HG03460 (cell line): ENCODE measurements at regions not wholly inside any gene's neighbourhood (a gene's known extent, or its start where the extent isn't known, plus 50 kb on each side); places are given as distances from the start of the nearest gene placed in this dataset.
A peak's percentile ranks its signal among the peaks of the same experiment; 100 is the strongest.

Experiments
- ATAC-seq: cut with Tn5 transposase; IDR thresholded peaks from one replicate; pipeline ENCODE4 v1.9.1; 2021; ENCODE audit not compliant: unreplicated experiment

DNA sequence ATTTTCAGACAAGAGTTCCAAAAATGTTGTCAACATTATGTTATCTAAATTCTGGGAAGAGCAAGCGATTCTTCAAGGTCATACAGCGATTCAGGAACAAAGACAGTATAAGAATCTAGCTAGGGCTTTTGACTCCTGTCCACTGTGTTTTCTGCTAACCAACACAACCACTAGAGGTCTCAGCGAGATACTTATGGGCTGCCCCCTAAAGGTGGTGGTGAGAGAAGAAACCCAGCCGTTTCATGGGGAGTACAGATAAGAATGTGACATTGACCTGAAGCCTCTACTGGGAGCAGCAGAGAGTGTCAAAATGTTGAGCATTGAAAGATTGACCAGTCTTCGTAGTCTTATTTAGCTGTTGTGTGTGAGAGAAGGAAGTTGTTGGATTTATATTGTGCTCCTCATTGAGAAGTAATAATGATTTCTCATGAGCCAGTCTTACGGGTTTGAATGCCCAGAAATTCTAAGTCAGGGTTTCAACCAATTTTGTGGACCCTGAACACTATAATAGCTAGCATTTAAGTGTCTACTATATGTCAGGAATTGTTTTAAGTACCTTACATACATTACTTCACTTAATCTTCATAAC, 168.3 kb downstream of the SPRY1 start:
- ATAC-seq = peak; percentile 100

DNA sequence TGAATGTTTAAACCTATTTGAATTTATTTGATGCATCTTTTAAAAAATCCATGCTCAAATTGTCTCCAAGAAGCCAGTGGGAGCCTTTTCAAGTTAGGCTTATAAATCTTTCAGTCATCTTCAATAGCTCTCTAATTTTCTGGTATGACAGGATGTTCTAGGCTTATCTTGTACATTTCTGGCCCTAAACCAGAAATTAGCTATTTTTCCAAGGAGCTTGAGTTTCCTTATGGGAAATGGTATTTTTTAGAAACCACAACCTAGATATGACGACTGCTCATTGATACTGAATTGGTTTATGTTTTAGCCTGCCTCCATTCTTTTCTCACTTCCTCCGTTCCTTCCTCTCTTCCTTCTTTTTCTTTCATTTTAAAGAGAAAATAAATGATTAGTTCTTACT, 172.3 kb downstream of the SPRY1 start:
- ATAC-seq = no peak

DNA sequence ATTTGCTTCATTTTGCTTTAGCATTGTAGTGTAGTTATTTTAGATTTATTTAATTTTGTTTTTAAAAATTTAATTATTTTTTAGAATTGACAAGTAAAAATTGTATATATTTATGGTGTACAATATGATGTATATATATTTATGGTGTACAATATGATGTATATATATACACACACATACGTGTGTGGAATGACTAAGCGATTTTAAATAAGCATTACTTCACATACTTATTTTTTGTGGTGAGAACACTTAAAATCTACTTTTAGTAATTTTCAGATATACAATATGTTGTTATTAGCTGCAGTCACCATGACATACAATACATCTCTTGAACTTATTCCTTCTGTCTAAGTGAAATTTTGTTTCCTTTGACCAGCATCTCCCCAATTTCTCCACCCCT, 172.9 kb downstream of the SPRY1 start:
- no peak for ATAC-seq

DNA sequence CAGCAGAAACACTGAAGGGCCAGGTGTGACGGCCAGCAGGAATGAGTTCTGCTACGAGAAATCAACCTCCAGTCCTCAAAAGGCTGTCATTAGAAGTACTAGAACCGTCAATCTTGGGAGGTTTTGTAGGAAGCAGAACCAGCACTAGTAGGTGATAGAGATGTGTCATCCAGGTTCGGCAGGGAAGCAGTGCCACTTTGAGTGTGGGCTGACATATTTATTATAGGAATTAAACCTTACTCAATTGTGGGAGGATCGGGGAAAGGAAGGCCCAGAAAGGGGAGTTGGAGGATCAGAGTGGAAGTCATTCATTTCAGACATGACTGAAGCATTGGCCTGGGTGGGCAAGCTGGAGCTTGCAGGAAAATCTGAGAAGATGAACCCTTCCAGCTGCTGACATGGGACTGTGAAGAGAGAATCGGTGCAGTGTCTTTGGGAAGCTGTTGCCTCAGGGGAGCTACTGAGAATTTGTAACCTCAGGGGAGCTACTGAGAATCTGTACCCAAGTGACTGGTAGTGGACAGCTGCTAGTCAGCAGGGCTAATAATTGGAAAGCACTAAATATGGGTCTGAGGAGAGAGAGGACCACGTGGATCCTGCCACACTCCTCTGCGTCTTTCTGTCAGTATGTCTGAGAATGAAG, 177.4 kb downstream of the SPRY1 start:
- no peak for ATAC-seq

DNA sequence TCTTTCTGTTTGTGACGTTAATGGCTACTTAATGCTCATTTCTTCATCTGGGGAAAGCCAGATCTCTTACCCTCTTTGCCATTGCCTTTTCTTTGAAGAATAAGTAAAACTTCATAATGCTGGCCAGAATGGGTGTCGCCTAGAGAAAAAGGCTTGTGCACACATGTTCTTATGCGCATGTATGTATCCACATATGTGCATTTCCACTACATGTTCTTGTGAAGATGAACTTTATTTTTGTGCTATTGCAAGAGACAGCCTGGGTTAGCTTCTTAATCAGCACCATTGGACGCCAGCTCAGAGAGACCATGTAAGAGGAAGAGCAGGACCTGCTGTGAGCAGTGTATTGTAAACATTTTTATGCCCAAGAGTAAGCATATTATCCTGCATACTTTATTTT, 178.7 kb downstream of the SPRY1 start:
- ATAC-seq = no peak

DNA sequence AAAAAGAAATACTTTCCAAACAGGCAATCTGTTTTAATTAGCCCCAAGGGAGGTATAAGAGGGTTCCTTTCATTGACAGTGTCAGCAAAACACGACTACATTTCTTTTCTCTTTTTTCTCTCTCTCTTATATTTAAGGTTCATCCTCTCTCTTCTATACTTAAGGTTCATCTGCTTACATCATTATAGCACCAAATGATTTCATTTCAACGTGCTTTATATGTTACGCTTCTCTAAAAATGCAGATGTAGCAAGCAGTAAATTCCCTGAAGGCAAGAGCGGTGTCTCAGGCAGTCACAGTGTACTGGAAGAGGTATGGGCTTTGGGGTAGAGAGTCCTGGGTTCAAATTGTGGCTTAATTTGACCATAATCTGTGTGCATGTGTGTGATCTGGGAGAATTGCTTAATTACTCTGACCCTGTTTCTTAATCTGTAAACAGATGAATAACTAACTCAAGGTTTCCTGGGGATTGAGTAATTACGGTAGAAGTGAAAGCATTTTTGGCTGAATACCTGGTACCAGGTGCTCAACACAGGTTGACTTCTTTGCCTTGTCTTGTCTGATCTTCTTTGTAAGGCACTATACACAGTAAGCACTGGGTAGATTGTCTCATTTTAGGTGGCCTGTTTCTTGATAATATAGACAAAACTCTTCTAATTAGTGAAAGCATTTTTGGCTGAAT, 180.8 kb downstream of the SPRY1 start:
- no peak for ATAC-seq

DNA sequence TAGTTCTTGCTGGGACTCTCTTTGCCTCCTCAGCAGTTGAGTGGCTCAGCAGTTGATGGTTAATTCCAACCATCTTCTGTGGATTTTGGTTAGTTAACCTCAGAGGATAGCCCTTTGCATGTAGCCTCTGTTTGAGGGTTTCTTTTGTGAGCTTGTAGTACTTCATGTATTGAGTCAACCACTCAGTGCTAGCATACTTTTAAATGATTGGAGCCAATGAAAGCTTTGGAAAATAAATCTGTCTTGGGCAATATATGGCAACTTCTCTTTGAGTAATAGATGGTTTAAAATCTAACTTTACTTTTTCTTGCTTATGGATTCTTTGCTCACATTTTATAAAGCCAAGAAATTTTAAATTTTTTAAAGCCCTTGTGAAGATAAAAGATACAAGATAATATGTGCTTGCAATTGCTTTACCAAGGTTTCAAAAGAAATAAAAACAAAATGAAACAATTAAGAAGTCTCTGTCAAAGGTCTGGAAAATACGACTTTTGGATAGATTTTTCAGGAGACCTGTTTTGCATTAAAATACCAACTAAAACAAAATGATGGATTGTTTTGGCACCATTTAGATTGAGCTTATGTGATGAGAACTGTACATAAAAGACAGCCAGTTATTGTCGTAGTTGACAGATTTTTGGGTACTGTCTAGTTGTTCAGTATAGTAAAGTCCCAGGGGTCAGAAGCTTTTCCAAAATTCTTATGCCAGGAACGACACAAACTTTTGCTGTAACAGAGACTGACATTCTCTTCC, 181.9 kb downstream of the SPRY1 start:
- ATAC-seq = no peak

DNA sequence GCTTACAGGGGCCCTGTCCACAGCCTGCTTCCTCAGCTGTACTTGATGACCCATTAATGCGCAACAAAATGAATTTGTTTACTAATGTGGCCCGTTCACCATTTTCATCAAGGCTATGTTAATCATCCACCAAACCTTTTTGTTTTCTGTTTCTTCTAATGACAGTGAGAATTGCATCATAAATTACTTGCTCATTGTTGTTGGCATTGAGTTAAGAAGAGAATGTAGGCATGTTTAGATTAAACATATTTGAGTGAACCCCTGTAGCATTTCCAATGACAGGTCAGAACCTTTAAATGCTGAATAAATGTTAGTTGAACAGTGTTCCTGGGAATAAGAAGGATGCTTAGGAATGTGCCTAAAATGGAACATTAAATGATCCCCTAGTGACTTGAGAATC, 183.4 kb downstream of the SPRY1 start:
- ATAC-seq = no peak

DNA sequence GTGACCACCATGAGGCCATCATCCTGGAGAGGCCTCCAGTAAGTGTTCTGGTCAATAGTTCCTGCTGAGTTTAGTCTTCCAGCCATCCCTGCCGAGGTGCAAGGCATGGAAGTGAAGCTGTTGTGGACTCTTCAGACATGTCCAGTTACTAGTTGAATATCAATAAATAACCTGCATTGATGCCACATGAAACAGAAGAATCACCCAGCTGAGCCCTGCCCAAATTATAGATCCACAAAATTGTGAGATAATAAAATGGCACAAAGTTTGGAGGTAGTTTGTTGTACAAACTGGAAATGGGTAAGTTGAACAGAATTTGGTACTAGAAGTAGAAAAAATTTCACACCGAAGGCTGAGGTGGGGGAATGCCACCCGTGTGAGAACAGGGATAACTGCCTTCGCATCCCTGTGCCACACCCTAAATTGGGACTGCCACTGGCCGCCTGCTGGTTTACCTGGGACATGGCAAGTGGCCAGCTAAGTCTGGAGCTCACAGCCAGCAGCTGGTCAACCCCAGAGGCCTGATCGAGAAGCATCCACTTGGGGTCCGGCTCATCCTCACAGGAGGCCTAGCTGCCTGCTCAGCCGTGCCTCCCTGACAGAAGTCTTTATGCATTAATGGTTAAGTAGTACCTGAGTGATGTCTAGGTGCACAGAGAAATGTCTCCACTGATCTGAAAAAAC, 184.5 kb downstream of the SPRY1 start:
- no peak for ATAC-seq

DNA sequence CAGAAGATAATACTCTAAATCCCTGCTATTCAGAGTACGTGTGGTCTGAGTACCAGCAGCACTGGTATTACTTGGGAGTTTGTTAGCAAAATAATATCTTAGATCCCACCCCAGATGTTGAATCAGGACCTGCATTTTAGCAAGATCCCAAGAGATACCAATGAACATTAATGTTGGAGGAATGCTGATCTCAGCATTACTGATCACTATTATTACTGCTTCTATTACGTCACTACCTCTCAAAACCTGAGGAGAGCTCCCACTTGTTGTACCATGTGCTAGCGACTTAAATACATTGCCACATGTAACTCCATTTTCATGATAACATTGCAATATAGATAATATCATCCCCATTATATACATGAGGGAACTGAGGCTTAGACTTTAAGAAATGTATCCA, 185.2 kb downstream of the SPRY1 start:
- ATAC-seq = no peak

DNA sequence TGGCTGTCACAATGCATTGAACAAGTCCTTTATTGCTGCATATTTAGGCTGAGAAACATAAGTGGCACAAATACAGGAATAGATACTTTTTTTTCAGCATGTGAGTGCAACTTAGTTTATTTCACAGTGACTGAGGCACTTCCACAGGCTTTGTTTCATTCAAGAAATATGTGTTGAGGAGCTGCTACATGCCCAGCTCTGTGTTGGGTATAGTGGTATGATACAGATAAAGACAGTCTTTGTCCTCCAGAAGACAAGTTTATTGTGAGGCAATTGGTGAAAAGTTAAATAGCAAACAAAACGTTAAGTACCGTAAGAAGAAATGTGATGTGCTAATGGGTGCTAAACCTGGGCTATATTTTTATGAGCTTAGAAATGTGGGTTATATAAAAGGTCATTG, 186.4 kb downstream of the SPRY1 start:
- ATAC-seq = no peak

DNA sequence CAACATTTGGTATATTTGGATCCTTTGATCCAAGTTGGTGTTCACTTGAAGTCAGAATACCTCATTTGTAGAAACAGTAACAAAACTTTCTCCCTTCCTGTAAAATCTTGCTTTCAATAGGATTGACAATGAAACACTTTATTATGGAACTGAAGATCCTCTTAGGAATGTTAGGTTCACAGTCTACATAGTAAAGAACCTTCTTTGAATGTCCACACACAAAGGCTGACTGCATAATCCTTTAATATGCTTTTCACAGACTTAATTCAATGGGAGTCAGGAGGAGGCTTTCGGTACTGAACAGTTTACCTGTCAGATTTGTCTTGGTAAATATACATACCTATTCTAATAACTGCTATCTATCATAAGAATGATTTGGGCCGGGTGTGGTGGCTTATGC, 188.5 kb downstream of the SPRY1 start:
- no peak for ATAC-seq

DNA sequence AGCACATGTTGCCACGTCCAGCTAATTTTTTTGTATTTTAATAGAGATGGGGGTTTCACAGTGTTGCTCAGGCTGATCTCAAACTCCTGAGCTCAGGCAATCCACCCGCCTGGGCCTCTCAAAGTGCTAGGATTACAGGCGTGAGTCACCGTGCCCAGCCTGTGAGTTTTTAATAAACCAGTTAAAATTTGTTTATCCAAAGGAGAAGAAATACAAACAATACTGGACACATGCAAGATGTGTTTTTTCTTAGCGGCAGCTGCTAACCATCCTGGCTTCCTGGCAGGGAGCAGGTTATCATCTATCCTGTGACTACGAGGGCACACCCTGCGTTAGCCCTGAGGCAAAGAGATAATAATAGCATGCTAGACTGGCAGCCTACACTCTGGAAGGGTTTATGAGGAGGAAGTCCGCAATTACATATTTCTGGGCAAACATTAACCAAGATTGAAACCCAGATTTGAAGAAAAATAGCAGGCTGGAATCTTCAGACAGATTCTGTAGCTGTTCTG, 191.4 kb downstream of the SPRY1 start:
- ATAC-seq = no peak

DNA sequence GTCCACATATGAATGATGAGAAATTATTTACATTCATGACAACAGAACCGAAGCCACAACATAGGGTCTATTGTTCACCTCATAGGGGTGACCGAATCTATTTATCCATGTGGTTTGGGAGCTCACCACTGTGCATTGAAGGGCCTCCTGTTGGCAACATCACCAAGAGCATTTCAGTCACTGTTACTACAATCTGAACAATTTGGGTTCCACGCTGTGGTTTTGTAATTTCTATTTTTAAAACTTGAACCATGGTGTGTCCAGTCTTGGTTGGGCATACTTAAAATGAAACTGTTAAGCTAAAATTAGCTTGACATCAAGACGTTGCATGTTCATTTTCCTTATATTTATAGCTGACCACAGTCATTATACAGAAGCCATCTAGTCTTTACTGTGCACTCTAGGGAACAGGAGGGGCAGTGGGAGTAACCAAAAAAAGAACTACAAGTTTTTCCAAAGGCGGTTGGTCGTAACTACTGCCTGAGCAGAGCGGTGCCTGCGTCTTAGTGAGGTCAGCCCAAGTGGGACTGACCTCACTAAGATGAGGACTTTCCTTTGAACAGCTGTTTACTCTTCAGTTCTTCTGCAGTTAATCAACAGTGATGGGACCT, 192.1 kb downstream of the SPRY1 start:
- ATAC-seq = peak; percentile 75

DNA sequence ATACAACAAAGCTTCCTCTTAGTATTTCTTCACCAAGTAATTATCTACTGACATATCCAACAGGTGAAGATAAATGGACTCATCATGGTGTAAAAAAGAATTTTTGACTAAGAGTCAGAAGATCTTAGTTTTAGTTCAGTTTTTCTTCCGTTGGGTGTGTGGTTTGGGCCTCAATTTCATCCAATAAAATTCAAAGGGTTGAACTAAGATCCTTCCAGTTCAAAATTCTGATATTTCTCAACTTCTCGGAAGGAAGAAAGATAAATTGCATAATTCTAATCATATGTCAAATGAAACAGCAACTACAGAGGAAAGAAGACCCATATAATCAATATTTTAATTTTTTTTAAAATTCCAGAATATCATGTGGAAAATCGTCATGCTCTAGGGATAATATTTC, 192.7 kb downstream of the SPRY1 start:
- ATAC-seq = no peak

DNA sequence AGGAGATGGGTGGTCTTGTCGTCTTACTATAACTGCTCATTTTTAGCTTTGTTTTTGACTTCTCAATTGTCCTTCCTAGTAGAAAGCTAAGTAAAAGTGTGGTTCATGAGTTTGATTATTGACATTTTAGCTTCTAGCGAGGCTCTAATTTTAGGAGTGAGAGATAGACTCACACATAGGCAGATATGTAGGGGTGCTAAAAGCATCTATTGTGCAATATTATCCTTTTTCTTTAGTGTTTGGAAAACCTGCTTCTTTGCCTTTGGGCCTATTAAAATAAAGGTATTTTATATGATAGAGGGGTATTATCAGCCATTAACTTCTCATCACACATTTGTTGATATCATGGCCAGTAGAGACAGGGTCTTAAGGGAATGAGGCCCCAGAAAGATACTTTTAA, 195.3 kb downstream of the SPRY1 start:
- no peak for ATAC-seq

DNA sequence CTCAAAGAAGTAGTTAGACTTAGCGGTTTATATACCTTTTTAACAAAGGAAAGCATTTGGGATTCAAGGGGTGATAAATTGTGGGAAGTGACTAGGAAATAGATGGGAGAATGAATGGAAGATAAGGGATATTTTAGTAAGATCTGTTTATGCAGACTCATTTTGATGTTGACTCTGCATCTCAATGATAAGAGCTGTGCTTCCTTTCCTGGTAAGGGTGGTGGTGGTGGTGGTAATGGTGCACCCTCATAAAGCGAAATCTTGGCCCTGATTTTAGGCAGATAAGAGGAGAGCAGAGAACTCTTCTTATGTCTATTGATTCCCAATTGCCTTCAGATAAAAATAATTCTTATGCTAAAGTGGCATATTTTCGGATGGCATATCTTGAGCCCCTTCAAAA, 197.1 kb downstream of the SPRY1 start:
- ATAC-seq = no peak

DNA sequence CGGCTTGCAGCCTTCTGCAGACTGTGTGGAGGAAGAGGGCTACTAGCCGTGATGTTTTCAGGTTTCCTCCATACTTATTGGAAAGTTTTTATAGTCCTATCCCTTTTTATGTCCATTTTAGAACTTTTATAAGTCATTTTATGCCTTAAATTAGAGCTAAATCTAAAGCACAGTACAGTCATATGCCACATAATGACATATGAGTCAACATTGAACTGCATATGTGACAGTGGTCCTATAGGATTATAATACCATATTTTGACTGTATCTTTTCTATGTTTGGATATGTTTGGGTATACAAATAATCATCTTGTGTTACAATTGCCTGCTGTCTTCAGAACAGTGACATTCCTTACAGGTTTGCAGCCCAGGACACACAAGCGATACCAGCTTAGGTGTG, 200.2 kb downstream of the SPRY1 start:
- no peak for ATAC-seq

DNA sequence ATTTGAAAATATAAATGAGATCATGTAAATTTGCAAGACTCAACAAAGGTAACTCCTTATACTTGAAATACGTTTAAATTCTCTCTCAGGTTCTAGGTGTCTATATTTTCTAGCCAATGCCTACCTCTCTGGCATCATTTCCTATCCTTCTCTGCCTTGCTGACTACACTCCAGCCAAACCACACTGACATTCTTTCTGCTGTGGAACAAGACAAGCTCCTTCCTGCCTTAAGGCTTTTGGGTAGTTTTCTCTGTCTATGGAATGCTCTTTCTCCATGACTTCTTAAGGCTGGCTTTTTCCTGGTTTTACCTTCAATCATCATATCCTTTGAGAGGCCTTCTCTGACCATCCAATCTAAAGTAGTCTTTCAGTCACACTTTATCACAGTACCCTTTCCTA, 201.0 kb downstream of the SPRY1 start:
- no peak for ATAC-seq

DNA sequence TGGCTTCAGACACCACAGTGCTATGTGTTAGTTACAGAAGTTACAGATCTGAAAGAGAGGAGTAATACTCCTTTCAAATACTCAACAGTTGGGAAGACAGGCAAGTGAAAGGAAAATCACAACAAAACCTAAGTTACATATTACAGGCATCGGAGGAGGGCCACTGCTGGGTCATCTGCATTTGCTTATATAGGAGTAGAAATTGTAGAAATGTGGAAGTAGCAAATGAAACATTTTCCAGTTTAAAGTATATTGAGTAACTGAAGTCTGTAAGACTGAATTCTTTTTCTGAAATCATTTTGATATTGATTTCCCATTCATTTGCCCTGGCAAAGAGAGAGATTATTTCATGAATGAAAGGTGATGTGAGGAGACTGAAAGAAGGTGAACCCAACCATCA, 201.7 kb downstream of the SPRY1 start:
- ATAC-seq = no peak
